Bronchial epithelial cell (primary cell): ENCODE measurements at regions not wholly inside any gene's neighbourhood (a gene's known extent, or its start where the extent isn't known, plus 50 kb on each side); places are given as distances from the start of the nearest gene placed in this dataset.

Experiments used
- DNase-seq: peaks from one replicate; pipeline ENCODE4 v3.0.0-alpha.2; 2010; ENCODE audit warnings: low read depth
- FAIRE-seq: peaks from 2 replicates; lab custom pipeline; 2011; peaks lifted over from hg19 to GRCh38; lab: Jason Lieb, UNC
- H3K27me3 ChIP-seq: 2 replicates; pipeline ENCODE4 v1.5.1; 2011; ENCODE audit warnings: low read length; ENCODE audit not compliant: control insufficient read depth, insufficient read depth
- H3K36me3 ChIP-seq: 2 replicates; pipeline ENCODE4 v1.5.1; 2011; ENCODE audit warnings: low read length; ENCODE audit not compliant: control insufficient read depth, insufficient read depth
- H3K4me3 ChIP-seq: 2 replicates; pipeline ENCODE4 v1.5.1; 2011; ENCODE audit warnings: mild to moderate bottlenecking, low read depth, low read length, control low read depth
- TF ChIP-seq, protein P1 (sequence below): IDR thresholded peaks from 2 replicates; pipeline ENCODE4 v1.5.1; 2011; ENCODE audit warnings: mild to moderate bottlenecking, moderate library complexity, low read length, control low read depth, inconsistent platforms; ENCODE audit not compliant: insufficient read depth, severe bottlenecking

GRCh38 chr18:69291755-69292154 is 108.9 kb upstream of the DOK6 start:
- Histone ChIP-seq H3K27me3 (no peaks in the 10 kb centered on the region), H3K4me3 (no peak overlapping the region), H3K36me3 (no peaks in the 10 kb centered on the region)
- FAIRE-seq (no peak), DNase-seq (no peak)
- TF ChIP-seq, protein P1, sequence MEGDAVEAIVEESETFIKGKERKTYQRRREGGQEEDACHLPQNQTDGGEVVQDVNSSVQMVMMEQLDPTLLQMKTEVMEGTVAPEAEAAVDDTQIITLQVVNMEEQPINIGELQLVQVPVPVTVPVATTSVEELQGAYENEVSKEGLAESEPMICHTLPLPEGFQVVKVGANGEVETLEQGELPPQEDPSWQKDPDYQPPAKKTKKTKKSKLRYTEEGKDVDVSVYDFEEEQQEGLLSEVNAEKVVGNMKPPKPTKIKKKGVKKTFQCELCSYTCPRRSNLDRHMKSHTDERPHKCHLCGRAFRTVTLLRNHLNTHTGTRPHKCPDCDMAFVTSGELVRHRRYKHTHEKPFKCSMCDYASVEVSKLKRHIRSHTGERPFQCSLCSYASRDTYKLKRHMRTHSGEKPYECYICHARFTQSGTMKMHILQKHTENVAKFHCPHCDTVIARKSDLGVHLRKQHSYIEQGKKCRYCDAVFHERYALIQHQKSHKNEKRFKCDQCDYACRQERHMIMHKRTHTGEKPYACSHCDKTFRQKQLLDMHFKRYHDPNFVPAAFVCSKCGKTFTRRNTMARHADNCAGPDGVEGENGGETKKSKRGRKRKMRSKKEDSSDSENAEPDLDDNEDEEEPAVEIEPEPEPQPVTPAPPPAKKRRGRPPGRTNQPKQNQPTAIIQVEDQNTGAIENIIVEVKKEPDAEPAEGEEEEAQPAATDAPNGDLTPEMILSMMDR = no peak

- DNase-seq (no peak), FAIRE-seq (no peak)
- Histone ChIP-seq H3K27me3 (no peaks in the 10 kb centered on the region), H3K4me3 (no peak overlapping the region), H3K36me3 (no peaks in the 10 kb centered on the region)
- TF ChIP-seq, protein P1 = no peak
Observed at GRCh38 chr18:69300185-69300584, 100.5 kb upstream of the DOK6 start.

- TF ChIP-seq, protein P1 = no peak
- Histone ChIP-seq H3K4me3 (no peak overlapping the region), H3K27me3 (no peaks in the 10 kb centered on the region), H3K36me3 (no peaks in the 10 kb centered on the region)
- DNase-seq (no peak), FAIRE-seq (no peak)
Observed at GRCh38 chr18:69308619-69309018, 92.1 kb upstream of the DOK6 start.

GRCh38 chr18:69326094-69326493 is 74.6 kb upstream of the DOK6 start:
- no peak overlapping the region for H3K4me3 ChIP-seq
- no peaks in the 10 kb centered on the region for H3K36me3 ChIP-seq
- H3K27me3 ChIP-seq = no peaks in the 10 kb centered on the region
- TF ChIP-seq, protein P1 = no peak
- peak; percentile 7 for DNase-seq
- no peak for FAIRE-seq

- FAIRE-seq (no peak), DNase-seq (no peak)
- no peaks in the 10 kb centered on the region for H3K27me3 ChIP-seq
- TF ChIP-seq, protein P1 = no peak
- H3K4me3 ChIP-seq = no peak overlapping the region
- no peaks in the 10 kb centered on the region for H3K36me3 ChIP-seq
Observed at GRCh38 chr18:69328086-69328485, 72.6 kb upstream of the DOK6 start.

- DNase-seq (no peak), FAIRE-seq (no peak)
- H3K36me3 ChIP-seq = no peaks in the 10 kb centered on the region
- no peaks in the 10 kb centered on the region for H3K27me3 ChIP-seq
- TF ChIP-seq, protein P1 = no peak
- H3K4me3 ChIP-seq = no peak overlapping the region
Observed at GRCh38 chr18:69330385-69331005, 70.2 kb upstream of the DOK6 start.
